ENCODE measurements at regions not wholly inside any gene's neighbourhood (a gene's known extent, or its start where the extent isn't known, plus 50 kb on each side); places are given as distances from the start of the nearest gene placed in this dataset.

DNA sequence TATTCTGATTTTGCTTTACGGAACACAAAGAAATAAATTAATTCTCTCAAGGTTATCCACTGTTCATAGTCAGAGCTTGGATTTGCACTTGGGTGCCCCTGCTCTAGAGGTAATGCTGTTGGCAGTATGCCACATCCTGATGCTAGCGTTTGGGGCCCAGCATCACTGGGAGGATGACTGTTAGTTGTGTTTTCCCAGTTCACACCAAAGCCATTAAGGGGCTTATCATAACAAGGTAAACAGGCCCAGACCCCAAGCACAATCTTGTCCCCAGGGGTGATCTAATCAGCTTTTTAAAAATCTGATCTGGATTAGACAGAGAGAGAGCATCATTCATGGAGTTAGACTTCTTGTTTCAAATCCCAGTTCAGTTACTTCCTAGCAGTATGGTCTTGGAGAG is 60.2 kb upstream of the PBX1 start:
- Histone ChIP-seq H3K9me3 (replicated peaks in 1 of 11) (peaks cover 6 to 28% (median 15%) of the 10 kb centered on the region in 11 experiments; a peak in 18 of 22 replicates), H3K27me3 (no peaks in the 10 kb centered on the region), H4K20me1 (no peaks in the 10 kb centered on the region), H3K4me1 (no peaks in the 10 kb centered on the region), H3K36me3 (no peaks in the 10 kb centered on the region), H3K4me2 (no peak overlapping the region), H3K9ac (no peak overlapping the region), H3K27ac (no peak overlapping the region), H3K4me3 (no peak overlapping the region)
- no peak for TF ChIP-seq Cebpa-rat (IDR thresholded peaks at IDR 0.05)

GRCh38 chr1:164504749-164505148 is 54.2 kb upstream of the PBX1 start:
- Histone ChIP-seq H3K27me3 (no peaks in the 10 kb centered on the region), H4K20me1 (no peaks in the 10 kb centered on the region), H3K9me3 (replicated peaks in 1 of 11) (peaks cover 9 to 28% (median 18%) of the 10 kb centered on the region in 11 experiments; a peak in 19 of 22 replicates), H3K4me3 (no peak overlapping the region), H3K36me3 (no peaks in the 10 kb centered on the region), H3K9ac (no peak overlapping the region), H3K4me2 (no peak overlapping the region), H3K27ac (no peak overlapping the region), H3K4me1 (peaks cover 0 to 4% (median 0%) of the 10 kb centered on the region in 10 experiments; a peak in 1 of 20 replicates)
- TF ChIP-seq Cebpa-rat (IDR thresholded peaks at IDR 0.05) = no peak
